SK-N-DZ (cell line): ENCODE measurements at regions not wholly inside any gene's neighbourhood (a gene's known extent, or its start where the extent isn't known, plus 50 kb on each side); places are given as distances from the start of the nearest gene placed in this dataset.

Source experiments
- DNase-seq: peaks from one replicate; pipeline ENCODE4 v3.0.0-alpha.2; 2015; ENCODE audit warnings: low spot score

DNA sequence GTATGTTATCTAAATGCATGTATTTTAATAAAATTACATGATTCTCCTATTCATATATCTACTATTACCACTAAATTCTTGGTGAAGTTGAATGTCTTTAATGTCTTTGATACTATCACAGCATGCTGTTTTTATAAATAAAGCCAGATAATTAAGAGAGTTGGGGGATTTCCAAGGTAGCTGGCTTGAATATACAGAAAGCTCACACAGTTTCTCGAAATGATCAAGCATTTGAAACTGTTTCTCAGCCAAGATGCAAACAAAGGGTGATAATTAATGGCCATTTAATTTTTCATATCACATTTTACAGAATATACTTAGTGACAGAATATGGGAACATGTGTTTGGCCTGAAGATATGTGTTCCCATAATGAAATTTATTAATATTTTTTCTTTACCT is 145.6 kb upstream of the CDH12 start:
- DNase-seq: no peak

DNA sequence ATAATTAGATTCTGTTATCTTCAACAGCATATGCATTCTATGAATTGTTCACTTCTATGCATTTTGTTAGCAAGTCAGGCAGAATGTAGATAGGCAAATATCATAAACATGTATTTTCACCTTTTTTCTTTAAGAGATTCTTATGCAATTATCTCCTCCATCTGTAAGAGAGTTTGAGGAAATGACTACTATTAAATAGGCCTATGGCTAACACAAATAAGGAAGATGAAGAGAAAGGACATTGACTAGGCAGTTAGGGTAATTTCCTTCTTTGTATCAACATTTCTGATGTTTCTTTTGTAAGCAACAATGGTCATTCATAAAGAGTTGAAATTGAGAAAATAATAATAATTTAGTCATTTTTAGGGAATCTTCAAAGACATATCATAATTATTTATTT is 145.2 kb upstream of the CDH12 start:
- no peak for DNase-seq

DNA sequence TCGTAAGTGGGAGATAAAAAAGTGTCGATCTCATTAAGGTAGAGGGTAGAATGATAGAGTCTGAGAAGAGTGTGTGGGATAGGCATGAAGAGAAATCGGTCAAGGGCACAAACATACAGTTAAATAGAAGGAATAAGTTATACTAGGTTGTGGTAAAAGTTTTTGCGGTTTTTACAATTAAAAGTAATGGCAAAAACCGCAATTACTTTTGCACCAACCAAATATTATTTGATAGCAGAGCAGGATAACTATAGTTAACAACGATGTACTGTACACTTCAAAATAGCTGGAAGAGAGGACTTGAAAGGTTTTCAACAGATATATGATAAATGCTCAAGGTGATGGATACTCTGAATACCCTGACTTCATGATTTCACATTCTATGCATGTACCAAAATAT is 135.8 kb upstream of the CDH12 start:
- no peak for DNase-seq

DNA sequence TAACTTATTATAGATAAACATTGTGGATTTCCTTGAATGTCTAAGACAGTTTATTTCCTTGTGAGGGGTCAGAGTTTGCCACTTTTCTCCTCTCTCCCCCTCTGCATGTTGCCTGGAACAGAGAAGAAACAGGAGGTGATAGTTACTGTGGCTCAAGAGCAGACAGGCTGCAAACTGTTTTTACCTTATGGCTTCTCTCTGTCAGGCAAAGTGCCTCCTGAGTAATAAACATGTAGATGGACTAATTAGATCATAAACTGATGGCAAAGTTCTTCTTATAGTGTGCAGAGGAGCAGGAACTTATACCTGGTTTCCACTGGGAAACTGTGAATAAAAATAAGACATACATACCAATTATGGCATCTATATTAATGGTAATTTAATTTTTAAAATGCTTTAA is 133.1 kb upstream of the CDH12 start:
- no peak for DNase-seq

DNA sequence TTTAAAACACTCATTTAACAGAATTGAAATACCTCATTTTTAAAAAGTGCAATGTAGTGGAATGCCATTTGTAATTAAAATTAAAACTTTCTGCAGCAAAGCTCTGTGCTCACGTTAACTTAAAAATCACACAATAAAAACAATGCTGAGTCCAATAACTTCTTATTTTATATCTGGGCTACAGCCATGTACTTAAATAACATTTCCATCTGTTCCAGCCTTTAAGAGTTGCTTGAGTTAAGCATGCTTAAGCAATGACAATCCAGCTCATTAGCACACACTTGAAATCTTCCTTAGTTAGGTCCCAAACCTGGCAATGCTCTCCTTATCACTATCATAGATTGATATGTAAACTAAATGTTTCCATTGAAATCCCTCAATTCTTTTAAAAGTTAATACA is 132.3 kb upstream of the CDH12 start:
- no peak for DNase-seq

DNA sequence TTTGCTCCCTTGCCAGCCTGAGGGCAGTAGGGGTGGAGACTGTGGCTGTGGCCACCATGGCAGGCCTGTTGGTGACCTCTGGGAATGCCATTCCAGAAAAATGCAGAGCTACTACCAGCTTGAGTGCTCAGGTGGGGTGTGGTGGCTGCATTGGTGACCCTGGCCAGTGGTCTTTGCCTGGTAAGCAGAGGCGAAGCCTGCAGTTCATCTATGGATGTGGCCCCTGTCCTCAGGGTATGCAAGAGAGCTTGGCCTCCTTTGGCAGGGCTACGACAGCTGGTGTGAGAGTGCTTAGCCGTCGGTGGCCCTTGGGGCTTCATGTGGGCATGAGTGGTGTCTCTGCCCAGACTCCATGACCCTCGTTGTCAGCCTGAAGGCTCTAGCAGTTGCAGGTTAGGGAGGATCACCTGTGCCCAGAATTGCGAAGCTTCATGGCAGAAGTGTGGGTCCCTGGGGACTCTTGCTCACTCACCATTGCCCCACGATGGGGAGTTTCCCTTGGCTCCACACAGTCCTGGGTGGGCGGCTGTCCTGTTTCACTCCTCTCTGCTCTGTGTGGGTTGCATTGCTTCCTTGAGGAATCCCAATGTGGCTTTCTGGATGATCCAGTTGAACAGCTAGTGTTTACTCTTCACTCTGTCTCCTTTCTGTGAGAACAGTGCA is 117.9 kb upstream of the CDH12 start:
- DNase-seq: no peak

DNA sequence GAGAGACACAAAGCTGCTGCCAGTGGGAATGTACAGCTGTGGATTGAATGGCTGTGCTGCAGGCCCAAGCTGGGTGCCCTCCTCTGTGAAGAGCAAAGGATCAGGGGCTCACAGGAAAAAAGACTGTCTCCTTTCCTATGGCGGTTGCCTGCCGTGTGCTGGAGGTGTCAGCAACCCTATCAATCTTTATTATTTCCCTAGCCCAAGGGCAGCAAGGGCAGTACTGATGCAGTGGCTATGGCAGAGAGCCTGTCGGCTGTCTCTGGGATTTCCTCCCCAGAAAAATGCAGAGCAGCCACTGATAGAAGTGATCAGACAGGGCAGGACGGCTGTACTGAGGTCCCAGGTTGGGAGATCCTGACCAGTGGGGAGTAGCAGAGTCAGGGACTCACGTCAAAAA is 117.3 kb upstream of the CDH12 start:
- DNase-seq: no peak

DNA sequence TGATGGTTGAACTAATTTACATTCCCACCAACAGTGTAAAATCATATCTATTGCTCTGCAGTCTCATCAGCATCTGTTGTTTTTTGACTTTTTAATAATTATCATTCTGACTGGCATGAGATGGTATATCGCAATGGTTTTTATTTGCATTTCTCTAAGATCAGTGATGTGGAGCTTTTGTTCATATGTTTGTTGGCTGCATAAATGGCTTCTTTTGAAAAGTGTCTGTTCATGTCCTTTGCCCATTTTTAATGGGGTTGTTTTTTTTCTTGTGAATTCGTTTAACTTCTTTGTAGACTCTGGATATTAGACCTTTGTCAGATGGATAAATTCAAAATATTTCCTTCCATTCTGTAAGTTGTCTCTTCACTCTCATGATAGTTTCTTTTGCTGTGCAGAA is 115.2 kb upstream of the CDH12 start:
- DNase-seq: no peak

DNA sequence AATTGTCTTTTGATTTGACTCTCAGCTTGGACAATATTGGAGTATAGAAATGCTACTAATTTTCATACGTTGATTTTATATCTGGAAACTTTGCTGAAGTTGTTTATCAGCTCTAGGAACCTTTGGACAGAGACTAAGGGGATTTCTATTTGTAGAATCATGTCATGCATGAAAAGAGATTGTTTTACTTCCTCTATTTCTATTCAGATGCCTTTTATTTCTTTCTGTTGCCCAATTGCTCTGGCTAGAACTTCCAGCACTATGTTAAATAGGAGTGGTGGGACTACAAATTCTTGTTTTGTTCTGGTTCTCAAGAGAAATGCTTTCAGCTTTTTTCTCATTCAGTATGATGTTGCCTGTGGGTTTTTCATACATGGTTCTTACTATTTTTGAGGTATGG is 112.8 kb upstream of the CDH12 start:
- DNase-seq: no peak

DNA sequence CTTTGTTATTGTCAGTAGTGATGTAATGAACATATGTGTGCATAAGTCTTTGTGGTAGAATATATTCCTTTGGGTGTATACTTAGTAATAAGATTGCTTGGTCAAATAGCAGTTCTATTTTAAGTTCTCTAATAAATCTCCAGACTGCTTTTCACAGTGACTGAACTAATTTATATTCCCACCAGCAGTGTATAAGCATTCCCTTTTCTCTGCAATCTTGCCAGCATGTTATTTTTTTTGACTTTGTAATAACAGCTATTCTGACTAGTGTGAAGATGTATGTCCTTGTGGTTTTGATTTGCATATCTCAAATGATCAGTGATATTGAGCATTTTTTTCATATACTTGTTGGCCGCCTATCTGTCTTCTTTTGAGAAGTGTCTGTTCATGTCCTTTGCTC is 111.5 kb upstream of the CDH12 start:
- no peak for DNase-seq

DNA sequence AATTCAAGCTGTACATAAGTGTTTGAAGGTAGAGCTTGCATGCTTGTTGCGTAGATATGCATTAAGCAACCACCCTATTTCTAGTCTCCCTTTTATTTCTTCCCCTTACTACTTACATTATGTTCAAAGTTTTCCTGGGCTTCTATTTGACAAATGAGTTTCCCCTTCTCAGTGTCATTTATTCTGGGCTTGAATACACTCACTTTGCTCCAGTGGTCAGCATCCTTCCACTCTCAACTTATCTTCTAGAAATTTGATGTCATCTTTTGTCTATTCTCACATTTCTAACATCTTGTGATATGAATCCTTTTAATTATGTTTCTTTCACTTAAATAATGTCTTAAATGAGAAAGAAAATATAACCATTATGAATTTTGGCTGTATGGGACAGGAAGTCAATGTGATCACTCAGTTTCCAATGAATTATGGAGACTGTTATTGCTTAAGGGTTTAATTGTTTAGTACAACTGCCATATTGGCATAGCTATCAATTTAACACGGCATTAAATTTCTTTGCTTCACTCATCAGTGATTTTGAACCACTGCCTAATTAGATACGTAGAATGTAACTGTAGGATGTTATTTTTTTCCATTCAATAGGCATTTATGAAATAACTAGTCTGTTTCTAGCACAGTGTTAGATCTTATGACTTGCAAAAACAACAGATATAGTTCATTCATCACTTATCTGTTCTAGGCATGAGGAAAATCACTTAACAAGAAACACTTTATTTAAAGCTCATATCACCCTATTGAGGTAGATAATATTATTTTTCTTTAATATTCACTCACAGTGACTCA is 105.5 kb upstream of the CDH12 start:
- DNase-seq: no peak

DNA sequence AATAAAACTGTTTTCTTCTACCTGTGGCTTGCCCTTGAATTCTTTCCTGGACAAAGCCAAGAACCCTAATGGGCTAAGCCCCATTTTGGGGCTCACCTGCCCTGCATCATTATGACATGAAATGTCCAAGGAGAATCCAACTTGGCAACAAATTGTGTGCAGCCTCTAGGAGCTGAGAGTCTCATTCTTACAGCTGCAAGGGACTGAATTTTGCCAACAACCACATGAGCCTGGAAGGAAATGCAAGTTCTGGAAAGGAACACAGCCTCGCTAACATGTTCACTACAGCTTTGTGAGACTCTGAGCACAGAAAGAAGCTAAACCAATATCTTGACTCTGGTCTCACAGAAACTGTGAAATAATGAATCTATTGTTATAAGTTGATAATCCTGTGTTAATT is 94.8 kb upstream of the CDH12 start:
- DNase-seq: no peak

DNA sequence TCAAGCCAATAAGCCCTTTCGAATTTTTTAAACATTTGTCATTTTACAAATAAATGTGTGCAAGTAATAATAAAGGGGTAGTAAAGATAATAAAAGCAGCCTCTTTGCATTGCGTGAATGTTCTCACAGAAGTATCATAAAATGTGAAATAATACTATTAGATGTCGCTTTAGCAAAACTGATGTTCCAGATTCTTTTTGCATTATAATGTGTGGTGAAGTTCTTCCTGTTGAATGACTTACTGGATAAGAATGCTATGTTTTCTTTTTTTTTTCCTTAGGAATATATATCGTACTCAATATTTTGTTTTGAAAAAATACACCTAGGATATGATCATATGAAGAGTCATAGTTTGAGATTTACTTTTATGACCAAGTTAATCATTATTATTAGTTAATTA is 85.2 kb upstream of the CDH12 start:
- DNase-seq: no peak

DNA sequence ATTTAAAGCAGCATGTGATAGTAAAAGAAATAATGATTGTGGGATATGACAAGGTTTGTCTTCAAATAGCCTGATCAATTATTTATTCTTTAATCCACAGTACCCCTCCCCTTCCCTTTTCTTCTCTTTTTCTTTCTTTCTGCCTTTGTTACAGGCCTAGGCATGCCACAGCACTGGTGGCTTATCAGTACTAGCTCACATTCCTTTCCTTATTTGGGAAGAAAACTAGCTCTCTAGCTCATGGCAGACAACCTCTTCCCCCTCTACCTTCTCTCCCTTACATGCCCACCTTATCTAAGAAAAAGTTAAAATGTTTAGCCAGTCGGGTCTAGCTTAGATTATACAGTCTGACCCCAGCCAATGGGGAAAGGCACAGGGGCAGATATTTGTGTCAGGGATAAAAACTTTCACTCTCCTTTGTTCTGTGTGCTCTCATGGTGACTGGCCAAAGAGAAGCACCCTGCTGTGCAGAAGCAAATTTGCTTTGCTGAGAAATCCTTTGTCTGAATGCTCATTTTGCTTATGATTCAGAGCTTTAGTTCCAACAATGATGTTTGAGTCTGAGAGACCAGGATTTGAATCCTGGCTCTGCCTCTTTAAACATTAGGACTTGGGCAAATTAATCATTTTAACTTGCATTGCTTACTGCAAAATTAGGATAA is 75.8 kb upstream of the CDH12 start:
- no peak for DNase-seq

DNA sequence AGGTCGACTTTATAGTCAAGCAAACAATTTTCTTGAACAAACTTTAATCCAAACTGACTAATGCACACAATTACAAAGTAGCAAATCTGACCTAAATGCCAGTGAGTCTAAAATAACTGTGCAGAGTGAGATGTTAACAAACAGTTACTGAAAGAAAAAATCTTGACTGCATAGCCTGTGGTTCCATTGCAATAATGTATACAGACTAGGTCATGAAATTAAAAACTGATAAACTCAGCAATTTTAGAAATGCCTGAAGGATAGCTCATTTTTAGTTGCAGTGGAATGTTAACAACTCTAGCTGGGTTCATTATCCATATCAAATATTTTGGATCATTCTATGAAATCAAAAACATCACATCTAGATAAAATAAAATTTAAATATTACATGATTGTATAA is 73.4 kb upstream of the CDH12 start:
- DNase-seq: no peak

DNA sequence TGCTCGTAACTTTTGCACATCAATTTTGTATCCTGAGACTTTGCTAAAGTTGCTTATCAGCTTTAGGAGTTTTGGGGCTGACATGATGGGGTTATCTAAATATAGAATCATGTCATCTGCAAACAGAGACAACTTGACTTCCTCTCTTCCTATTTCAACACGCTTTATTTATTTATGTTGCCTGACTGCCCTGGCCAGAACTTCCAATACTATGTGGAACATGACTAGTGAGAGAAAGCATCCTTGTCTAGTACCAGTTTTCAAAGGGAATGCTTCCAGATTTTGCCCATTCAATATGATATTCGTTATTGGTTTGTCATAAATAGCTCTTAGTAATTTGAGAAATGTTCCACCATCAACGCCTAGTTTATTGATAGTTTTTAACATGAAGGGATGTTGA is 65.4 kb upstream of the CDH12 start:
- DNase-seq: no peak

DNA sequence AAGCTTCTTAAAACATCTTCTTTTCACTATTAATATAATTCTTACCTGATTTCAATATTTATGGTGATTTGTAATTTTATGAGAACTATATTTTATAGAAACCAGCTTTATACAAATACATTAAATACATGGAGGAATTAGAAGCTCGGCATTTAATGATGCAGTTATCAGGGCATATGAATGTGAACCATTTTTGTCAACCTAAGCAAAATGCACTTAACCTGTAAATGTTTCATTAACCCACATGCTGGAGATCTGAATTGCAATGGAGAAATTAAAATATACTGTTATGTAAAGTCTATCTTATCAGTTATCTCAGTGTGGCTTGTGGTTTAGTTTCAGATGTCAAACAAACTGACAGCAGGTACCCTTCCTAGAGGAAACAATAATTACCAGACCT is 63.2 kb upstream of the CDH12 start:
- DNase-seq: no peak

DNA sequence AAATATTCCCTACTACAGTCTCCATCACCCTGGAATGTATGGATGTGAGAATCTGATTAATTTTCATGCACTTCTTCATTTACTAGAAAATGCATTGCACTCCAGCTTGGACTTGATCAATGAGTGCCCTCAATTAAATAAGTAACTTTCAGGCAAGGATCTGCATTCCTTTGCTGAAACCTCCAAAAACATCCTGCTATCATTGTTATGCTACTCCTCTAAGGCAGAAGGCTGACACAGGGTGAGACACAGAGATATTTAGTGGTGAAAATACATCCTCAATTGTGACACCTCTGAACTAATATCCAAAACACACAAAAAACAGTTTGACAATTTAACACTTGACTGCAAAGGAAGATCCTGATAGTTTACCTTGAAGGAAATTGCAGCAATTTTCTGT is 57.9 kb upstream of the CDH12 start:
- DNase-seq: no peak

DNA sequence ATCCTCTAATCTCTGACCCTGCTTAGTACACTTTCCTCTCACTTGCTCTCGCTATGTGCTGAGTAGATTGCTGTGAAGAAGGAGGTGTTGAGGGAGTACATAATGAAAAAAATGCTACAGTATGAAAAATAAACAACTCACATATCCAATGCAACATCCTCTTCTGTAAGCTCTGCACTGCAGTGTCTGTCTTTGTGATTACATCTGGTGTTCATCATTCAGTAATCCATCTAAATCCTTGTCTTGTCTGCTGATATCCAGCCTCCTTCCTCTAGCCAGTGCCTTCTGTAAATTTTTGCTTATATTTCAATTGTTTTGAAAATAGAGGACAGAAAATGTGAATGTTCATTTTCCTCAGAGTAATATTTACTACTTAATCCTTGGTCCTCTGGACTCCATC is 57.4 kb upstream of the CDH12 start:
- DNase-seq: peak; percentile 6

DNA sequence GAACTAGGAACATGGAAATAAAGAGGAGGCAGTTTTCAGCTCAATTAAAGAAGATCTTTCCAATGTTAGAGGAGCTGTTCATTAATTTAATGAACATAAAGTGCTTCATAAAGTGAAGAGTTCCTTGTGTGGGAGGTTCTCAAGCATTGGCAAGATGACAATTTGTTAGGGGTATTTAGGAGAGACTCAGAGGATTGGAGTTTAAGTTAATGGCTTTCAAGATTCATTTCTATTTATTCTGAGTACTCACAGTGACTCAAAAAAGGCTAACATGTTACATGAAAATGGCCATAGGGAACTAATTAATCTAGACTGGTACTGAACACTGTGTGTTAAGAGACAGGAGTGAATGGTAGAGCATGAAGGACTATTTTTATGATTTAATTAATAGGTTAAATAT is 55.4 kb upstream of the CDH12 start:
- DNase-seq: no peak

DNA sequence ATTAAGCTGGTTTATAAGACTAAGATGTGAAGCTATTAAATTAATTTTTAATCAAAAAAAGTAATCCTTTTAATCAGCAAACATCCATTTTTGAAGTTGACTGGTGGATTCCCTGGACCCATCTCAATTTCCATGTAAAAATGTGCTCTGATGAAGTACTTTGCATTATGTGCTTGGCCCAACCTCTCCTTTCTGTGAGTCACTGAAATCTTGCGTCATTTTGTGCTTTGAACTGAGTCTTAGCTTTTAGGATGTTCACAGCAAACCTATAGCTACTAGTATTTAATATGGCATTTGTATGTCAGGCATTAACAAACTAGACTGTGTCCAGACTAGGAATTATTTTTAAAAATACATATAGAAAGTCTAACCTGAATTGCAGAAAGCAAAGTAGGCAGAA is 55.0 kb upstream of the CDH12 start:
- DNase-seq: no peak
